H1 (cell line): ENCODE measurements at regions not wholly inside any gene's neighbourhood (a gene's known extent, or its start where the extent isn't known, plus 50 kb on each side); places are given as distances from the start of the nearest gene placed in this dataset.

Experiments used
- CTCF ChIA-PET: fragments of 300-600 bp; sonication (Branson Sonifier 250); formaldehyde crosslinking; loops from one replicate; lab custom pipeline; 2021; ENCODE audit not compliant: partially characterized antibody; lab: Charles Lee
- POLR2A ChIA-PET: fragments of 300-600 bp; sonication (Branson Sonifier 250); formaldehyde crosslinking; loops from one replicate; lab custom pipeline; 2021; ENCODE audit warnings: inconsistent platforms; ENCODE audit not compliant: partially characterized antibody; lab: Charles Lee
- DNase-seq, 2 experiments: peaks; one replicate each; pipeline versions ENCODE4 v3.0.0 to v3.0.0-alpha.2; 2010 to 2022; ENCODE audit warnings: low spot score in 2 of 2, low read depth in 1 of 2, mixed read lengths in 1 of 2
- FAIRE-seq: peaks from 2 replicates; lab custom pipeline; 2011; peaks lifted over from hg19 to GRCh38; lab: Jason Lieb, UNC
- H2AFZ ChIP-seq: 2 replicates; pipeline ENCODE4 v1.8.1; 2012; ENCODE audit warnings: low read length, inconsistent platforms
- H2AK5ac ChIP-seq: 2 replicates; pipeline ENCODE4 v1.6.1; 2013; ENCODE audit warnings: low read depth, low read length
- H2BK120ac ChIP-seq: replicated peaks from 2 replicates; pipeline ENCODE3; 2013; ENCODE audit warnings: low read depth, low read length, inconsistent platforms
- H2BK12ac ChIP-seq: 2 replicates; pipeline ENCODE4 v1.6.1; 2013; ENCODE audit warnings: low read depth, low read length
- H2BK15ac ChIP-seq: 2 replicates; pipeline ENCODE4 v1.6.1; 2013; ENCODE audit warnings: low read length
- H2BK20ac ChIP-seq: 2 replicates; pipeline ENCODE4 v1.6.1; 2013; ENCODE audit warnings: low read length
- H2BK5ac ChIP-seq: 2 replicates; pipeline ENCODE4 v1.6.1; 2013; ENCODE audit warnings: low read depth, low read length
- H3K14ac ChIP-seq: 2 replicates; pipeline ENCODE4 v1.6.1; 2013; ENCODE audit warnings: inconsistent platforms; ENCODE audit not compliant: insufficient read length
- H3K18ac ChIP-seq: 2 replicates; pipeline ENCODE4 v1.6.1; 2013; ENCODE audit warnings: low read length; ENCODE audit errors: extremely low read depth
- H3K23ac ChIP-seq: 2 replicates; pipeline ENCODE4 v1.6.1; 2013; ENCODE audit warnings: inconsistent platforms; ENCODE audit not compliant: insufficient read length
- H3K23me2 ChIP-seq: 2 replicates; pipeline ENCODE4 v1.6.1; 2013; ENCODE audit warnings: low read depth, low read length
- H3K27ac ChIP-seq: 2 replicates; pipeline ENCODE4 v1.6.1; 2011; ENCODE audit warnings: low read depth, low read length, inconsistent platforms
- H3K27me3 ChIP-seq, 4 experiments: replicated peaks in 1 of 4; 1 replicate in 1 of 4; 2 replicates in 3 of 4; pipeline versions ENCODE4 v1.6.1 to v1.8.1; 2011 to 2013; ENCODE audit warnings: low read length in 3 of 4, mild to moderate bottlenecking in 3 of 4, inconsistent platforms in 2 of 4, mixed read lengths in 2 of 4, moderate library complexity in 1 of 4; ENCODE audit not compliant: control insufficient read depth in 3 of 4, insufficient read depth in 3 of 4; ENCODE audit errors: extremely low read depth in 1 of 4
- H3K36me3 ChIP-seq, 4 experiments: 2 replicates each; pipeline versions ENCODE4 v1.6.1 to v1.8.1; 2011 to 2013; ENCODE audit warnings: mild to moderate bottlenecking in 4 of 4, low read length in 3 of 4, moderate library complexity in 2 of 4, control low read depth in 1 of 4, inconsistent platforms in 1 of 4; ENCODE audit not compliant: insufficient read depth in 4 of 4, control insufficient read depth in 2 of 4
- H3K4ac ChIP-seq: replicated peaks from 2 replicates; pipeline ENCODE3; 2013; ENCODE audit warnings: low read length, low read depth, mixed read lengths, inconsistent platforms; ENCODE audit not compliant: insufficient read length
- H3K4me1 ChIP-seq, 4 experiments: replicated peaks in 1 of 4; 1 replicate in 1 of 4; 2 replicates in 3 of 4; pipeline versions ENCODE4 v1.6.1 to v1.8.1; 2011 to 2013; ENCODE audit warnings: low read length in 3 of 4, inconsistent platforms in 2 of 4, mixed read lengths in 1 of 4; ENCODE audit not compliant: insufficient read depth in 4 of 4, control insufficient read depth in 3 of 4
- H3K4me2 ChIP-seq, 2 experiments: 2 replicates each; pipeline versions ENCODE4 v1.6.1 to v1.8.1; 2011 to 2013; ENCODE audit warnings: low read depth in 2 of 2, low read length in 2 of 2, control low read depth in 1 of 2, inconsistent platforms in 1 of 2, mild to moderate bottlenecking in 1 of 2; ENCODE audit not compliant: insufficient read depth in 1 of 2
- H3K4me3 ChIP-seq, 4 experiments: fragments of 200-600, 300-600 bp in 1 of 4; sonication (generic), shearing (Covaris generic), sonication (Bioruptor Twin) in 1 of 4; 2 replicates each; pipeline versions ENCODE4 v1.5.1 to v1.8.1; 2011 to 2016; ENCODE audit warnings: low read length in 4 of 4, low read depth in 3 of 4, control low read depth in 2 of 4, inconsistent platforms in 2 of 4, mild to moderate bottlenecking in 2 of 4, mixed read lengths in 1 of 4, moderate library complexity in 1 of 4; ENCODE audit not compliant: insufficient read depth in 2 of 4; ENCODE audit errors: extremely low read depth in 1 of 4
- H3K56ac ChIP-seq: replicated peaks from 2 replicates; pipeline ENCODE3; 2013; ENCODE audit warnings: low read depth, mild to moderate bottlenecking, mixed read lengths, low read length, inconsistent platforms; ENCODE audit not compliant: insufficient read length
- H3K79me1 ChIP-seq: 2 replicates; pipeline ENCODE4 v1.6.1; 2013; ENCODE audit warnings: low read depth, low read length, control low read depth
- H3K79me2 ChIP-seq, 2 experiments: 2 replicates each; pipeline versions ENCODE4 v1.6.1 to v1.8.1; 2012 to 2013; ENCODE audit warnings: low read length in 2 of 2, mild to moderate bottlenecking in 2 of 2, inconsistent platforms in 1 of 2; ENCODE audit not compliant: insufficient read depth in 2 of 2, control insufficient read depth in 1 of 2
- H3K9ac ChIP-seq, 4 experiments: replicated peaks in 1 of 4; 1 replicate in 1 of 4; 2 replicates in 3 of 4; pipeline versions ENCODE4 v1.6.1 to v1.8.1; 2011 to 2013; ENCODE audit warnings: low read depth in 3 of 4, low read length in 3 of 4, control low read depth in 2 of 4, mild to moderate bottlenecking in 2 of 4, moderate library complexity in 2 of 4, inconsistent platforms in 1 of 4; ENCODE audit errors: extremely low read depth in 1 of 4
- H3K9me3 ChIP-seq, 2 experiments: 2 replicates each; pipeline versions ENCODE4 v1.6.1 to v1.8.1; 2012 to 2013; ENCODE audit warnings: mild to moderate bottlenecking in 2 of 2, moderate library complexity in 2 of 2, control low read depth in 1 of 2, inconsistent platforms in 1 of 2, low read depth in 1 of 2, low read length in 1 of 2, mixed read lengths in 1 of 2; ENCODE audit not compliant: insufficient read depth in 2 of 2
- H4K20me1 ChIP-seq, 2 experiments: replicated peaks in 1 of 2; 2 replicates each; pipeline versions ENCODE3 to v1.8.1; 2011 to 2013; ENCODE audit warnings: inconsistent platforms in 2 of 2, low read length in 2 of 2, mild to moderate bottlenecking in 1 of 2; ENCODE audit not compliant: insufficient read depth in 2 of 2, control insufficient read depth in 1 of 2
- H4K5ac ChIP-seq: 2 replicates; pipeline ENCODE4 v1.6.1; 2013; ENCODE audit warnings: low read length, low read depth, mixed read lengths, inconsistent platforms; ENCODE audit not compliant: insufficient read length
- H4K8ac ChIP-seq: 2 replicates; pipeline ENCODE4 v1.8.0; 2013; ENCODE audit warnings: mild to moderate bottlenecking, moderate library complexity, low read length, inconsistent platforms; ENCODE audit not compliant: insufficient read depth; ENCODE audit errors: extremely low read depth
- H4K91ac ChIP-seq: replicated peaks from 2 replicates; pipeline ENCODE3; 2013; ENCODE audit warnings: low read length, mixed read lengths, inconsistent platforms; ENCODE audit not compliant: insufficient read length
- E2F6 ChIP-seq: IDR thresholded peaks from 2 replicates; pipeline ENCODE4 v1.6.1; 2012; ENCODE audit warnings: inconsistent platforms
- WGBS, 2 experiments: shearing (Covaris generic) in 1 of 2; methylation state at CpG; one replicate each; pipeline versions ENCODE4 v1.1.6 to v1.1.7; 2013 to 2015; ENCODE audit warnings: low lambda C conversion rate in 2 of 2, mixed read lengths in 2 of 2, inconsistent platforms in 1 of 2, low coverage in 1 of 2, missing lambda C conversion rate in 1 of 2; ENCODE audit not compliant: insufficient replicate concordance in 2 of 2, insufficient coverage in 1 of 2, insufficient read length in 1 of 2; ENCODE audit errors: extremely low coverage in 1 of 2, missing lambda C conversion rate in 1 of 2; 5-methylcytosine and 5-hydroxymethylcytosine counted together

- no peaks in the 10 kb centered on the region for H4K20me1 ChIP-seq
- DNase-seq (no peak), FAIRE-seq (no peak)
- no peak overlapping the region for H4K91ac ChIP-seq
- H3K27ac ChIP-seq, result no peak overlapping the region
- no peaks in the 10 kb centered on the region for H3K23me2 ChIP-seq
- H3K79me2 ChIP-seq, result no peaks in the 10 kb centered on the region
- WGBS, 2 experiments, result 86% methylated on average over 1 of the region's 1 CpG; no CpG with 5 or more reads in 1 of the 2 experiments
- no peaks in the 10 kb centered on the region for H3K36me3 ChIP-seq
- H2BK15ac ChIP-seq, result no peak overlapping the region
- CTCF ChIA-PET, result interaction anchor here (0.7 kb wide), 2 partner anchors 17 to 124 kb away, joined by 3 read pairs; no protein-coding TSS in a partner anchor
- H3K79me1 ChIP-seq, result no peaks in the 10 kb centered on the region
- H3K23ac ChIP-seq, result no peak overlapping the region
- no peak overlapping the region for H2BK20ac ChIP-seq
- H4K5ac ChIP-seq, result no peak overlapping the region
- H3K4me2 ChIP-seq, result no peak overlapping the region
- no peaks in the 10 kb centered on the region for H3K4me1 ChIP-seq
- H3K4ac ChIP-seq, result no peak overlapping the region
- no peak overlapping the region for H3K14ac ChIP-seq
- no peaks in the 10 kb centered on the region for H3K27me3 ChIP-seq
- POLR2A ChIA-PET, result no interaction called here
- no peak overlapping the region for H3K18ac ChIP-seq
- no peak overlapping the region for H2BK5ac ChIP-seq
- H2BK12ac ChIP-seq, result no peak overlapping the region
- no peak overlapping the region for H4K8ac ChIP-seq
- H2AFZ ChIP-seq, result no peak overlapping the region
- H3K9ac ChIP-seq, result no peak overlapping the region
- no peak overlapping the region for H3K4me3 ChIP-seq
- no peak overlapping the region for H3K56ac ChIP-seq
- H2AK5ac ChIP-seq, result no peak overlapping the region
- H2BK120ac ChIP-seq, result no peak overlapping the region
- H3K9me3 ChIP-seq, result no peaks in the 10 kb centered on the region
- no peak for TF ChIP-seq E2F6
These were observed 339.0 kb upstream of the KIF2B start for GRCh38 chr17:53483704-53484103.
